Posterior vena cava (tissue), 2 donors: ENCODE measurements at regions not wholly inside any gene's neighbourhood (a gene's known extent, or its start where the extent isn't known, plus 50 kb on each side); places are given as distances from the start of the nearest gene placed in this dataset.

Source experiments
- DNase-seq: peaks from one replicate; pipeline ENCODE4 v3.0.0-alpha.2; 2020; ENCODE audit warnings: low spot score
- intact Hi-C, 2 donors: fragments of 100-400 bp; cut with DNase I; formaldehyde crosslinking; loops; one replicate each; pipeline versions ENCODE4 v1.14.1 to v1.14.2; 2022 to 2023
- donor health status: DM: yes; HTN: yes; CAD: no.
- donor health status: DM: yes; HTN: yes; CAD: no.

DNA sequence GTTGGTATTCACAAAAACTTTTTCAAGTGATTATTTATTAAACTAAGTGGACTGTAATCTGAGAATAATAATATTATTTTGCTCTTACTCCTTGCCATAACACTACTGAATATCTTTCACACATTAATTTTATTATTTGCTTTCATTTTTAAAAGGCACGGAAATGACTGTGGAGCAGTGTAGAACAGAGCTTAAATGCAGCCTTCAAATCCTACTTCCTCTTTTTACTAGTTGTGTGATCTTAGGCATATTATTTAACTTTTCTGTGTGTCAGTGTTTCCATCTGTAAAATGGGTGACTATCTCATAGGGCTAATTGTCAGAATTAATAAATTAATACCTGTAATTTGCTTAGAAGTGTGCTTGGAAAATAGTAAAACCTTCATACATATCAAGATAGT, 55.5 kb upstream of the SLC8A1 start:
- no peak for DNase-seq

DNA sequence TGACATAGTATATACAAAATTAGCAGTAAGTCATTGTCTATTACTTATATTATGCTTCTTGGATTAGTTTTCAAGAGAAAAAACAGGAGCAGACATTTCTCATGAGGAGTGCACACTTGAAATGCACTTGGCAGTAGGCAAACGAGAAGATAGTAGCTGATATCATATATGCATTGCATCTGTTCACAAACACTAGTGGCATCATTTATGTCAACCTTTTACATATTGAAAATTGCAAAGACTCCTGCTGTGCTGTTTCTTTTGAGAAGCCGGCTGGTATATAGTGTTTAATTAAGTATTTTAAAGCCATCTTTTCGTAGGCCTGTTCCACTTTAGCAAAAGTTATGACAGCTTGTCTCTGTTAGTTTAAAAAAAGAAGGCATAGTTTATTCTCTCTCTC, 58.4 kb upstream of the SLC8A1 start:
- intact Hi-C loops, result loop anchor here in 1 of 2 donors (10.0 kb wide), 1 partner anchor 56 kb away; the partner anchor contains the start of gene SLC8A1
- DNase-seq, result no peak

More for the DNA sequence above, 55.5 kb upstream of the SLC8A1 start:
- intact Hi-C loops, result no loop called here

DNA sequence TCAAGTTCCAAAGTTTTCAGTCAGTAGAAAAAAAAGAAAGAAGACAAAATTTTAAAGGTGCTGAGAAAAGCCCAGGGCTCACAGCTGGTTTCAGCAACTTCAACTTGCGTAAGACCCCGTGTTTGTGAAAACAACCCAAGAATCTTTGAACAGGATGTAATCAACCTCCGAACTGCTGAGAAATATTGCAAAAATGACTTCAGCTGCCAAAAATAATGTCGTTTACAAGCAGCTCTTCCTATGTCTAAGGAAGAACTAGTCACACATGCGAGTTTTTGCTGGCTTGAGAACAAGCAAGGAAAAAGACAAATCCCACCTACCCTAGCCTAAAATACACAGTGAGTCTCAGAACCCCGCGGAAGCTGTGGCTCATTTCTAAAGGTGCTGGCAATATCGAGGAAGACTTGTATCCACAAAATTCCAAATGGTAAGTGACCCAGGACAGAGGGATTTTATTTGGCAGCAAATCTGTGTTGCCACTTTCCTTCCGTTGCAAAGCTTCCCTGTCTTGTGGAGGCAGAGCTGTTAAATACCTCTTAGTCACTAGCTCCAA, 59.8 kb upstream of the SLC8A1 start:
- intact Hi-C loops, result loop anchor here in 1 of 2 donors (10.0 kb wide), 1 partner anchor 57 kb away; the partner anchor contains the start of gene SLC8A1
- DNase-seq, result no peak

DNA sequence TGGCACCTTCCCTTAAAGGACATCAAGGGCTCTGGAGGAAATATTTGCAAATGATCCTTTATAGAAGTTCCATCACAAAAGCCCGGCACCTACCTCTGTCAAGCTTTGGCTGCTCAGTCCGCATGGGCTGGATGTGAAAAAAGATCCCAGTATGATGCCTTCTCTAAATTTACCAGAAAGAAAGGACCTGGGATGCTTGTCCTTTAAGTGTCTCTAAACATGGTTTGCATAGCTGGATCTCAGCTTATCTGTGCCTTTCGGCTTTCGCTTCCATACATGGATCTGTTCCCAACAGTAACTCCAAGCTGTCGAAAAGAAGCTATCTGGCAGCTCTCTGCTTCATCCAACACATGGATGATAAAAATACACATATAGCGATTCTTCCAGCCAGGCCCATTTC, 60.4 kb upstream of the SLC8A1 start:
- no peak for DNase-seq
- intact Hi-C loops, result loop anchor here in 1 of 2 donors (10.0 kb wide), 1 partner anchor 57 kb away; the partner anchor contains the start of gene SLC8A1

DNA sequence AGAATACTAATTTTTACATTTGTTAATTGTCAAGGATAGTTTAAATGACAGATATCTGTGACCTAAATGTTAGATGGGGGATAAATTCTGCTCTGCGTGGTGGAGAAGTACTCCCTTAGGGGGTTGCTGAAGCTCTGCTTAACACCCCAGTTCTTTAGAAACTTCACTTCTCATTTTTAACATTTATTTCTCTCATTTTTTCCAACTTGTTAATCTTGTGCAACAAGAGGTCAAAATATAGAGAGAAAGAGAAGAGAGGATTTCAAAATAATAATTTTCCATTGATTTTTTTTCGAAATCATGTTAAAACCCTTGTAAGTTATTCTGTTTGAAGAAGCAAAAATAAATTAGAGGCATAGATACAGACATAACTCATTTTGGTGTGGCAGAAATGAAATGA, 61.3 kb upstream of the SLC8A1 start:
- no peak for DNase-seq
- intact Hi-C loops, result loop anchor here in 1 of 2 donors (10.0 kb wide), 1 partner anchor 58 kb away; the partner anchor contains the start of gene SLC8A1

DNA sequence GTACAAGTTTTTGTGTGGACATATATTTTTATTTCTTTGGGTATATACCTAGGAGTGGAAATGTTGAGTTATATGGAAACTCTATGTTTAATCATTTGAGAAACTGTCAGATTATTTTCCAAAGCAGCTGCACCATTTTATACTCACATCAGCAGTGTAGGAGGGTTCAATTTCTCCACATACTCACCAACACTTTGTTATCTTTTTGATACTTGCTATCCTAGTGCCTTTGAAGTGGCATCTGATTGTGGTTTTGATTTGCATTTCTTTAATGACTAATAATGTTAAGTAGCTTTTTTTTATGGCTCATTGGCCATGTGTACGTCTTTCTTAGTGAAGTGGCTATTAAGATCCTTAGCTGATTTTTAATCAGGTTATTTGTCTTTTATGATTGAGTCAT, 64.7 kb upstream of the SLC8A1 start:
- intact Hi-C loops, result loop anchor here in 1 of 2 donors (10.0 kb wide), 1 partner anchor 62 kb away; the partner anchor contains the start of gene SLC8A1
- DNase-seq, result no peak

DNA sequence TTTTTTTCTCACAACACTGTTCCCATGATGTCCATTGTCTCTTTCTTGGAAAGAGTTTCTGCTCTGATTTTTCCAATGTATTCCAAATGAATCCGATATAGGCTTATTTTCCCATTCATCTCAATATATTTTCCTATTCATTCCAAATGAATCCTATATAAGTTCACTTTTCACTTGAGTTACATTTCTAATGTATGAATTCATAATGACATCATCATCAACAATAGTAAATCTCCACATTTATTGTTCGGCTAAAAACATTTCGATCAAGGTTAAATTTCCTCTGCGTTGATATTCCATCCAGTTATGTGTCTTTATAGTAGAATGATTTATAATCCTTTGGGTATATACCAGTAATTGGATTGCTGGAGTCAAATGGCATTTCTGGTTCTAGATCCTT, 76.7 kb upstream of the SLC8A1 start:
- no peak for DNase-seq
- intact Hi-C loops, result no loop called here

DNA sequence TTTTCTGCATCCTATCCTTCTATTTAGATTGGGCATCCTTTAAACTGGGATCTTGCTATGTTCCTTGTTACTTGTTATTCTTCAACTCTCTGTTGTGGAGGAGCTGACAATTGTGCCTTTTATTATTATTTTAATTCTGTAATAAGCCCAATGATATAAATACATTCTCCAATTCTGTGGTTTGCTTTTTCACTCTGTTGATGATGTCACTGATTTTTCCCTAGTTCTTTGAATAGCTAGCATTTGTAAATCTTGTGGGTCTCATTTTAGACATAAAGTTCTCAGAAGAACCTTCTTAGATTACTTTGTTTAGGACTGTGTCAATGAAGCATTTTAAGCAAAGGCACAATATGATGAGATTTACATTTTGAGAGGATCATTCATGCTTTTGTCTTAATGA, 79.5 kb upstream of the SLC8A1 start:
- intact Hi-C loops, result no loop called here

DNA sequence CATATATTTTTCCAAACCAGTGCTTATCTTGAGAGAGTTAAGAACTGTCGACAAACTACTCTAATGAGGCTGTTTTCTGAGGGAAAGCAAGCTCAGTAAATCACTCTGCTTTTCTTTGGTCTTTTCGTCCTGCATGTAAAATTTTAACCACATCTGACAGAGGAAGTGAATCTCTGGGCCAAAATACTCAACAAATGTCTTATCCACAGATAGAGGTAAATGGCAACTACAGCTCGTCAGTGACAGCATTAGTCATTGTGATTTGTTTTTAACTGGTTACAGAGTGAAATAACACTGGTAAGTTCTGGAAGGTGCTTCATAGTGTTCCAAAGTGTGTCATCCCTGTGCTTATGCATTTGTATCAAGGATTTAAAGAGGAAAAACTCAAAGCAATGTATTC, 82.6 kb upstream of the SLC8A1 start:
- intact Hi-C loops, result no loop called here
- DNase-seq, result no peak

More for the DNA sequence above, 79.5 kb upstream of the SLC8A1 start:
- no peak for DNase-seq

DNA sequence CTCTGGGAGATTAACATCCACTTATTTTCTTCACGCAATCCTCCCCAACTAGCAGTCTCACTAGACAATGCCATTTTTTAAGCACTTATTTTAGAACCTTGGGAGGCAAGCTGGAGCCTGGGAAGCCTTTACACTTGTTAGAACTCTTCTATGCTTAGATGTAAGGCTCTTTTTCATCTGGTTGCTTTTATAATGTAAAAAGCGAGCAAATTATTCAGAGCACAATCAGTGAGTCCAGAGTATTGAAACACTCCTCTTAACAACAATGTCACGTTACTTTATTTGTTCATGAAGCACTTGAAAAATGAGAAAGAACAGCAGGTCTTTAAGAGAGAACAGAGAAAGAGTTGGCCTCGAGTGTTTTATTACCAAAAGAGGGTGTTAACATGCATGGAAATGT, 84.1 kb upstream of the SLC8A1 start:
- intact Hi-C loops, result no loop called here

DNA sequence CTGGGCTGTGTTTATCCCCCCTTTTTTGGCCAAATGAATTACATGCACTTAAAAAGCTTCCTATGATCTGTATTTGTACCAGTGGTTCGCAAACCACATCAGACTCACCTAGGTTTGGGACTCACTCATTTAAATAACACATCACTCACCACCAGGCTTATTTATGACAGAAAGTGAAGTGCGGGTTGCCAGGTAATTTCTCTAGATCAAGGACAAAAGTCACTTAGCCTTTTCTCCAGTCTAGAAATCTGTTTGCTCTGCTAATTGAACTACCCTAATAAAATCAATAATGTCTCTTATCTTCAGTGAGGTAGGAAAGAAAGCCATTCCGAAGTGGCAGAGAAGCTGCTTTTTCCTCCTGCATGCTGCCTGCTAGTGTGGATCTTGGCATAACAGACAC, 88.1 kb upstream of the SLC8A1 start:
- intact Hi-C loops, result no loop called here
- no peak for DNase-seq

More for the DNA sequence above, 84.1 kb upstream of the SLC8A1 start:
- DNase-seq, result no peak

DNA sequence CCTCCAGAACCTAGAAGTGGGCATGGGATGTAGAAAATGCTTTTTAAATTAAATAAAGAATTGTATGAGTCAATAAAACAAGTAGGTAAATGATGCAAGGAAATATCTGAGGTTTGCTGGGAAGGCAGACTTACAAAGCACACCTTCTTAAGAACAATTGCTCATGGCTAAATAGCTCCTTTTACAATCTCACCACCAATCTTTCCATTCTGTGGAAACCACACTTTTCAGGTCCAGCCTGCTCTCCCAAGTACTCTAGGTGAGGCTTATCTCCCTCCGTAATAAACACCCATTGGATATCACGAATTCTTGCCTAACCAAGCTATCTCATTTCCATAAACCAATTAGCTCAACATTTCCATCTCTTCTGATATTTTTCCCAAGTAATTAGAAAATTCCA, 91.5 kb upstream of the SLC8A1 start:
- no peak for DNase-seq
- intact Hi-C loops, result no loop called here

DNA sequence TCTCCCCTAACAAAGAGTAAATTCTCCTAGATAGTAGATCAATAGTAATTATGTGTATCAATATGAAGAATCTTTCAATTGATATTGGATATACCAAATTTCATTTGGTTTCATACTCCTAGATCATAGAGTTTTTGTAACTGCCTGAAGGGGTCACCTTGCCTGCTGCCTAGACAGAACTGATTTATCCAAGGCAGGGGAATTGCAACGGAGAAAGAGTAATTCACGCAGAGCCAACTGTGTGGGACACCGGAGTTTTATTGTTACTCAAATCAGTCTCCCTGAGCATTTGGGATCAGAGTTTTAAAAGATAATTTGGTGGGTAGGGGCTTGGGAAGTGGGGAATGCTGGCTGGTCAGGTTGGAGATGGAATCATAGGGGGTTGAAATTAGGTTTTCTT, 92.2 kb upstream of the SLC8A1 start:
- no peak for DNase-seq
- intact Hi-C loops, result no loop called here

DNA sequence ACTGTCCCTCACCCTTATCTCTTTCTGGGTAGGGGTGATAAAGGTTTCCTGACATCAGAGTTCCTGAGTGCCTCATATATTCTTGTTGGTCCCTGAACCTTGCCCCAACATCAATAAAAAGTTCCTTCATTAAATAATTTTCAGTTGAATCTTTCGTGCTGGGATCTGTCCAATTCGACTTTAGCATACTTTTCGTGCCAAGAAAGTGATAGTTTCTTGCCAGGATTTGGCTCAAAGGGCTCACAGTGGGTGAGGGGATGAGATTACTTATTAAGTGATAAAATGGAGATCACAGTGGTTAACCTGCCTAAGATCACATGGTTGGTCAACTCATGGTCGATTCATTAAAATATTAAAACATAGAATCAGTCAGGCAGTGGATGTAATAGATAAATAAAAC, 93.8 kb upstream of the SLC8A1 start:
- DNase-seq, result no peak
- intact Hi-C loops, result no loop called here

DNA sequence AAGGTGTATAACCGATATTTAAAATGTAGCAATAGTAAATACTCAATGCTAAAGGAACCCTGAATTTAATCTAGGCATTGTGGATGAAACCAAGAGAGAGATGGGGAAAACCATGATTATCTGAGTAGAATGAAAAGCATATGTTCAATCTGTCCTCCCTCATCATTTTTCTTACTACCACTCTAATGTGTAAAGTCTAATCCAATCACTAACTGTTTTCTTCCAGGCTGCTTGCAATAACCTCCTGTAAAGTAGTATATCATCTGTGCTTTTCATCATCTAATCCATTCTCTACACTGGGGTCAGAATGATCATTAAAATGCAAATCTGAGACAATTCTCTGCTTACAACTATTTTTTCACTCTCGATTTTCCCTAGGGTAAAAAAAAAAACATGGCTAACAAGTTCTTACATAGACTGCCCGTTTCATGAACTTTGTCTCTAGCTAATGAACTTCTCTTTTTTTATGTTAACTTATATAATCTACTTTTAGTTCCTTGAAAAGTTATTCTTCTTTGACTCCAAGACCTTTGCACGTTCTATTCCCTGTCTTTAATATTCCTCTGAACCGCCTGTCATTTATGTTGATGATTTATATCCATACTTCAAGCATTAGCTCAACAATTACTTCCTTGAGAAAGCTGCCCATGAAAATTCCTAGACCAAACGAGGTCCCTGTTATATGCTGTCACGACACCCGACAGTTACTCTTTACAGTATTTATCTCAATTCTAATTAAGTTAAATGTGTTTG, 94.7 kb upstream of the SLC8A1 start:
- intact Hi-C loops, result no loop called here
- DNase-seq, result no peak

DNA sequence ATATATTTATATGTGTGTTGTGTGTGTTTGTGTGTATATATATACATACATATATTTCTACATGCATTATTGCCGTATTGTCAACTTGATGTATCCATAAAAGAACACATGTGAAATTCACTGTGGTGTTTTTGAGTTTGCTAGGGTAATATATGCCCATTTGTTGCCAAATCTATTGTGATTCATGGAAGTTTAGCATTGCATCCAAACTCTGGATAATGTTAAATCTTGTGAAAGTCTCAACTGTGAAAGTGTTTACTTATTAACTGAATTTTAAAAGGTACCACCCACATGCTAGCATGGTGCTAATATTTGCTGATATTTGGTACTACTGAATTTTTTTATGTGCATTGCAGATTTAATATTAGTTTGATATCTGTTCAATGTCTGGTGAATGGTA, 96.6 kb upstream of the SLC8A1 start:
- no peak for DNase-seq
- intact Hi-C loops, result no loop called here

DNA sequence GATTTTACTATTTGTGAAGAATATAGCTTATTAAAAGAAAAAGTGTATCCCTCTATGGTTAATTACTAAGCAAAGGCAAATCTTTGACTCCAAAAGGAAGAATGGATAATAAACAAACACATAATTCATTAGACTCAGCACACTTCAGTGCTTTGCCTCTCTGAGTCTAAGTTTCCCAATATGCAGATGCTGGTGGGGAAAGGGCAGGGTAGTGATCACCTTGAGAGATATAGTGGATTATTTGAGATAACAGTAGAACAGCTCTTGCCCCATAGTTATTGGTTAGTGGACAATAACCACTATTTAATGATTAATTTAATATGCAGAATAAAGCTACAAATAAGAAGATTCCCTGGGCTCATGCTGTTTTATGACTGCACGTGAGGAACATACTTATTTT, 98.2 kb upstream of the SLC8A1 start:
- intact Hi-C loops, result loop anchor here in 1 of 2 donors (10.0 kb wide), 1 partner anchor 635 kb away; no protein-coding TSS in a partner anchor

DNA sequence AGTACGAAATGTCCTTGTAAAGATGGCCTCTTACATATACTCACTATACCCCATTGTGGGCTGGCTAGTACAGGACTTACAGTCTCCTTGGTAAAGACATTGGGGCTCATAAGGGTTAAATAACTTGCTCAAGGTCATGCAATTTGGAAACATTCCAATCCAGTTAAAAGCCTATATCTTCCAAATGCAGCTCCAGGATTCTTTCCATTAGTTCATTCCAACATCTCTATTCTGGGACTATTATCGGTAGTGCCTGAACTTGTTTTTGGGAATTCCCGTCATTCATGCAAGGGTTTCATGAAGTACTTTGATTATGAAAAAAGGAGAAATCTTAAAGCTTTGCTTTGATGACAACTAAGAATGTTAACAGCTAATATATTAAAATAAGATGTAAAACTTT, 99.2 kb upstream of the SLC8A1 start:
- DNase-seq, result no peak
- intact Hi-C loops, result loop anchor here in 1 of 2 donors (10.0 kb wide), 1 partner anchor 636 kb away; no protein-coding TSS in a partner anchor

More for the DNA sequence above, 98.2 kb upstream of the SLC8A1 start:
- no peak for DNase-seq

DNA sequence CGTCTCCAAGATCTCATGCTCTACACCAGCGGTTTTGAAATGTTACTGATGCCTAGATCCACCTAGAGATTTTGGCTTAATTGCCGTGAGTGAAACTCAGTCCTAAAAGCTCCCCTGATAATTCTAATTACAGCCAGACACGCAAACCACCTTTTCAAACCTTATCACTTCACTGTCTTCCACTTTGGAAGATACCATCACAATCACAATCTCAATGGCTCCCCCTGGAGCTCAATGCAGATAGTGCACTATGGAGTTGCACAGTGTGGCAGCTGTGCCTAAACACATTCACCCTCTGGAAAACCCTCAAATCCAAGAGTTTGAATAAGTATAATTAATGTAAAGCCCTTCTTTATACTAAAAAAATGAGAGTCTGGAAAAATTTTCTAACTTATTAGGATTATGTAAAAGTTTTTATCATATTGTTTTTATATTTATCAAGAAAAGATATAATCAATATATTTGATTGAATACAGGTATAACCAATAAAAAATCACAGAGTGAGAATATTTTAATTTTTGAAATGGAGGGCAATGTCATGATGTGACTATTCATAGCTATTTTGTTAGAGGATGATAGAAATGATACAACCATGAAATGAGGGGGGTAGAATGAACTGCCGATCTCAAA, 102.9 kb upstream of the SLC8A1 start:
- intact Hi-C loops, result loop anchor here in 1 of 2 donors (10.0 kb wide), 1 partner anchor 640 kb away; no protein-coding TSS in a partner anchor
- no peak for DNase-seq

DNA sequence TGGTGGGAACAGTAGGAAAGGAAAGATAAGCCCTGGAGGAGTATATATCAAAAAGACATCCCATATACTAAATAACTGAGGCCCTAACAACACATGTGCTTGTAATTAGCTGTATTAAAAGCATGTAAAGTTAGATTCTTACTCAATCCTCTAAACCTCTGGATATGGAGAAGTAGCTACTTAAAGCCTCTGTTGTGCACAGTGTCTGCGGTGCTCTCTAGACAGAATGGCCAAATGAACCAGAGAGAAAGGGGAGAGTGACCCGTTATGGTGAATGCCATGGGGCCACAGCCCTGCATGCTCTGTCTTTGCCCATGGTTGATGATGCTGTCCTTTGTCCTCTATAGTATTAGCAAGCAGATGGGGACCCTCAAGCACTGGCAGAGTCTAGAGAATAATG, 104.4 kb upstream of the SLC8A1 start:
- intact Hi-C loops, result loop anchor here in 1 of 2 donors (10.0 kb wide), 1 partner anchor 641 kb away; no protein-coding TSS in a partner anchor
- no peak for DNase-seq
